Upper lobe of left lung (tissue), 6 donors: ENCODE measurements at regions not wholly inside any gene's neighbourhood (a gene's known extent, or its start where the extent isn't known, plus 50 kb on each side); places are given as distances from the start of the nearest gene placed in this dataset.

Experiments
- ATAC-seq, 2 donors: fragments of 200-7000 bp; cut with Tn5 transposase; one replicate each; pipeline ENCODE4 v1.9.1; 2022; ENCODE audit warnings: mild to moderate bottlenecking in 2 of 2, moderate library complexity in 2 of 2; ENCODE audit not compliant: low FRiP score in 2 of 2
- DNase-seq, 2 donors: peaks; one replicate each; pipeline ENCODE4 v3.0.0-alpha.2; 2019 to 2020
- H3K27ac ChIP-seq, 4 donors: fragments of 200-600 bp; sonication (generic); one replicate each; pipeline ENCODE4 v1.5.1; 2016 to 2019
- H3K27me3 ChIP-seq, 4 donors: fragments of 200-600 bp; sonication (generic); one replicate each; pipeline ENCODE4 v1.5.1; 2017 to 2019
- H3K36me3 ChIP-seq, 4 donors: fragments of 200-600 bp; sonication (generic); one replicate each; pipeline ENCODE4 v1.5.1; 2016 to 2019
- H3K4me1 ChIP-seq, 4 donors: fragments of 200-600 bp; sonication (generic); one replicate each; pipeline ENCODE4 v1.5.1; 2018 to 2019
- H3K4me3 ChIP-seq, 4 donors: fragments of 200-600 bp; sonication (generic); one replicate each; pipeline ENCODE4 v1.5.1; 2017 to 2019; ENCODE audit warnings: mild to moderate bottlenecking in 2 of 4, moderate library complexity in 1 of 4
- H3K9me3 ChIP-seq, 4 donors: fragments of 200-600 bp; sonication (generic); one replicate each; pipeline ENCODE4 v1.5.1; 2018 to 2019
- EP300 ChIP-seq, 4 donors: sonication (generic); formaldehyde crosslinking; IDR thresholded peaks; one replicate each; pipeline ENCODE4 v1.5.1; 2017; ENCODE audit warnings: antibody characterized with exemption in 4 of 4, control low read depth in 2 of 4
- POLR2A ChIP-seq, 4 donors: fragments of 450-650 bp; IDR thresholded peaks; one replicate each; pipeline ENCODE4 v1.5.1; 2016 to 2017; ENCODE audit warnings: antibody characterized with exemption in 4 of 4, mild to moderate bottlenecking in 2 of 4
- POLR2AphosphoS5 ChIP-seq, 2 donors: sonication (generic); formaldehyde crosslinking; IDR thresholded peaks; one replicate each; pipeline ENCODE4 v1.5.1; 2017; ENCODE audit warnings: antibody characterized with exemption in 2 of 2
- WGBS, 2 donors: methylation state at CpG; one replicate each; pipeline ENCODE4 v1.1.5; 2017 to 2018; 5-methylcytosine and 5-hydroxymethylcytosine counted together
- TF ChIP-seq, protein P1 (sequence below), 6 experiments: fragments of 450-650 bp in 4 of 6; fragments of 200-600 bp in 2 of 6; sonication (generic) in 2 of 6; IDR thresholded peaks; one replicate each; pipeline ENCODE4 v1.5.1; 2016 to 2019; ENCODE audit warnings: antibody characterized with exemption in 6 of 6
- donor health status: DM: no; HTN: no; CAD: no; lungs with moderate emphysema.
- donor health status: DM: no; HTN: yes; CAD: no; lungs with severe emphysema.

DNA sequence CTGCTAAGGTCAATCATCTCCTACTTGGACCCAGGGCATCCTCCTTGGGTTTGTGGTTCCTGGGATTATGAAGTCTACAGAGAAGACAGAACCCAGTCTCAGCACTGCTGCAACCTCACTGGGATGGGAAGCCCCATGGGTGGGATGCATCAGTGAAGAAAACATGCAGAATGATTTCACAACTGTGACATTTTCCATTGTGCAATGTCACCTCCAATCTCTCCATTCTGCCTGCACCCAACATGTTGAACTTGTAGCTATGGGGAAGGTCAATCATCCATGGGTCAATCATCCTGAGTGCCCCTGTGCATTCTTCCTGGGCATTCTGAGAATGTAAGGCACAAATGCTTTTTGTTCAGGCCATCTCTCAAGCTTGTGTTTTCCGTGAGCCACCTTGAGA lies 1004.4 kb upstream of the TMEM132C start:
- no peak overlapping the region for H3K4me3 ChIP-seq
- H3K36me3 ChIP-seq, result no peaks in the 10 kb centered on the region
- H3K4me1 ChIP-seq, result no peaks in the 10 kb centered on the region
- 73 to 100% methylated on average over 1 of the region's 1 CpG for WGBS, 2 donors
- no peak overlapping the region for H3K27ac ChIP-seq
- H3K9me3 ChIP-seq, result no peaks in the 10 kb centered on the region
- ATAC-seq, result no peak
- H3K27me3 ChIP-seq, result no peaks in the 10 kb centered on the region
- no peak for DNase-seq
- TF ChIP-seq, protein P1, sequence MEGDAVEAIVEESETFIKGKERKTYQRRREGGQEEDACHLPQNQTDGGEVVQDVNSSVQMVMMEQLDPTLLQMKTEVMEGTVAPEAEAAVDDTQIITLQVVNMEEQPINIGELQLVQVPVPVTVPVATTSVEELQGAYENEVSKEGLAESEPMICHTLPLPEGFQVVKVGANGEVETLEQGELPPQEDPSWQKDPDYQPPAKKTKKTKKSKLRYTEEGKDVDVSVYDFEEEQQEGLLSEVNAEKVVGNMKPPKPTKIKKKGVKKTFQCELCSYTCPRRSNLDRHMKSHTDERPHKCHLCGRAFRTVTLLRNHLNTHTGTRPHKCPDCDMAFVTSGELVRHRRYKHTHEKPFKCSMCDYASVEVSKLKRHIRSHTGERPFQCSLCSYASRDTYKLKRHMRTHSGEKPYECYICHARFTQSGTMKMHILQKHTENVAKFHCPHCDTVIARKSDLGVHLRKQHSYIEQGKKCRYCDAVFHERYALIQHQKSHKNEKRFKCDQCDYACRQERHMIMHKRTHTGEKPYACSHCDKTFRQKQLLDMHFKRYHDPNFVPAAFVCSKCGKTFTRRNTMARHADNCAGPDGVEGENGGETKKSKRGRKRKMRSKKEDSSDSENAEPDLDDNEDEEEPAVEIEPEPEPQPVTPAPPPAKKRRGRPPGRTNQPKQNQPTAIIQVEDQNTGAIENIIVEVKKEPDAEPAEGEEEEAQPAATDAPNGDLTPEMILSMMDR (IDR thresholded peaks at IDR 0.05), result no peak
- TF ChIP-seq POLR2AphosphoS5 (IDR thresholded peaks at IDR 0.05), result no peak
- TF ChIP-seq EP300 (IDR thresholded peaks at IDR 0.05), result no peak
- no peak for TF ChIP-seq POLR2A (IDR thresholded peaks at IDR 0.05)

DNA sequence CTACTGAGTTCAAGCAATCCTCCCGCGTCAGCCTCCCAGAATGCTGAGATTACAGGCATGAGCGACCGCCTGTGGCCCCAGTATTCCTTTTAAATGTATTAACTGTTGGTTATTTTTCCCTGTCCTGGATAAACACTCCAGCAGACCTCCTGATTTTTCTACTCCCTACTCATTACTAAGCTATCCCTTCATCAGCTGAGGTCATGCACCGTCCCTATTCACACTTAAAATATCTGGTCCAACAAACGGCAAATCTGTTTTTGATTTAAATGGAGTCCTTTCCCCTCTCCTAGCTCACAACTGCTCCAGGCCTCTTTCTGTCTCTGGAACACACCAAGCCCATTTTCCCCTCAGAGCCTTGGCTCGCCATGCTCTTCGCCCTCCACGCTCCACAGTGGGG lies 1003.3 kb upstream of the TMEM132C start:
- TF ChIP-seq, protein P1 (IDR thresholded peaks at IDR 0.05), result no peak
- no peak for TF ChIP-seq POLR2A (IDR thresholded peaks at IDR 0.05)
- no peak for TF ChIP-seq POLR2AphosphoS5 (IDR thresholded peaks at IDR 0.05)
- TF ChIP-seq EP300 (IDR thresholded peaks at IDR 0.05), result no peak
- H3K9me3 ChIP-seq, result no peaks in the 10 kb centered on the region
- peak in 1 of 2 donors; percentile 5 for DNase-seq
- H3K4me1 ChIP-seq, result no peaks in the 10 kb centered on the region
- no peaks in the 10 kb centered on the region for H3K27me3 ChIP-seq
- ATAC-seq, result peak in 1 of 2 donors; percentile 62
- no peaks in the 10 kb centered on the region for H3K36me3 ChIP-seq
- H3K4me3 ChIP-seq, result no peak overlapping the region
- WGBS, 2 donors, result 93 to 96% methylated on average over 9 of the region's 9 CpGs
- no peak overlapping the region for H3K27ac ChIP-seq

DNA sequence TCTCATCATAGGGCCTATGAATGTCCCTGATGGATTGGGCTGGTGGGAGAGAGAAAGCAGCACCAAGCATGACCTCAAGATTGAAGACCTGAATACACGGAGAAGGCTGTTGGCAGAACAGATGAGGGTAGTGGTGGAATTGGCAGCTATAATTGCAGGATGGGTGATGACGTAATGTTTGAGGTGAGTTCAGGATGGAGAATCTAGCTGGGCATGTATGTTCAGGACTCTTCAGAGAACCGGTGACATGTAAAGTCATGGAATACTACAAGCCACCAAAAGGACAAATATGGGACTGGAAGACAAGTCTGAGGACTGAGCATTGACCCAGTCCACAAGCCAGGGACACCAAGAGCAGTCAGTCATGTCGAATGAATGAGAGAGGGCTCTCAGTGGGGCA lies 999.8 kb upstream of the TMEM132C start:
- no peaks in the 10 kb centered on the region for H3K27me3 ChIP-seq
- WGBS, 2 donors, result 73 to 87% methylated on average over 4 of the region's 4 CpGs
- no peak overlapping the region for H3K27ac ChIP-seq
- ATAC-seq (no peak), DNase-seq (no peak)
- TF ChIP-seq POLR2AphosphoS5 (IDR thresholded peaks at IDR 0.05) (no peak), EP300 (IDR thresholded peaks at IDR 0.05) (no peak)
- TF ChIP-seq, protein P1 (IDR thresholded peaks at IDR 0.05), result no peak
- H3K4me1 ChIP-seq, result no peaks in the 10 kb centered on the region
- no peaks in the 10 kb centered on the region for H3K36me3 ChIP-seq
- H3K4me3 ChIP-seq, result no peak overlapping the region
- H3K9me3 ChIP-seq, result no peaks in the 10 kb centered on the region

DNA sequence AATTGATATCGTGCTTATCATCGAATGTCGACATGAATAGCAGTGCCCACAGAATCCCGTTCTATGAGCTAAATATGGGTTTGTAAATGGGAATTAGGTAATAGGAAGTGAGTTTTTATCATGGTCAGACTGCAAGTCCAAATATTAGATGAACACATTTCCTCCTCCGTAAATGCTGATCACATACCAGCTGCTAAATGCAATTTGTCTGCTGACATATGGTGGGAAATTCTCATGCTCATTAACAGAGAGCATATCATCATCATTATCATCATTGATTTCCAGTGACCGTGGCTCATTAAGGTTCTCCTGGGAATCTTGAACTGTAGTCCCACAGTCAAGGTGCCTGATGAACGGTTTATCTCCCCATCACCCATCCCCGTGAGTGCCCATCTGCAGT lies 998.8 kb upstream of the TMEM132C start:
- H3K36me3 ChIP-seq, result no peaks in the 10 kb centered on the region
- H3K4me1 ChIP-seq, result no peaks in the 10 kb centered on the region
- DNase-seq (no peak), ATAC-seq (no peak)
- TF ChIP-seq, protein P1 (IDR thresholded peaks at IDR 0.05), result no peak
- TF ChIP-seq POLR2AphosphoS5 (IDR thresholded peaks at IDR 0.05) (no peak), POLR2A (IDR thresholded peaks at IDR 0.05) (no peak), EP300 (IDR thresholded peaks at IDR 0.05) (no peak)
- H3K4me3 ChIP-seq, result no peak overlapping the region
- H3K27ac ChIP-seq, result no peak overlapping the region
- WGBS, 2 donors, result 66 to 73% methylated on average over 8 of the region's 8 CpGs
- no peaks in the 10 kb centered on the region for H3K27me3 ChIP-seq
- no peaks in the 10 kb centered on the region for H3K9me3 ChIP-seq

DNA sequence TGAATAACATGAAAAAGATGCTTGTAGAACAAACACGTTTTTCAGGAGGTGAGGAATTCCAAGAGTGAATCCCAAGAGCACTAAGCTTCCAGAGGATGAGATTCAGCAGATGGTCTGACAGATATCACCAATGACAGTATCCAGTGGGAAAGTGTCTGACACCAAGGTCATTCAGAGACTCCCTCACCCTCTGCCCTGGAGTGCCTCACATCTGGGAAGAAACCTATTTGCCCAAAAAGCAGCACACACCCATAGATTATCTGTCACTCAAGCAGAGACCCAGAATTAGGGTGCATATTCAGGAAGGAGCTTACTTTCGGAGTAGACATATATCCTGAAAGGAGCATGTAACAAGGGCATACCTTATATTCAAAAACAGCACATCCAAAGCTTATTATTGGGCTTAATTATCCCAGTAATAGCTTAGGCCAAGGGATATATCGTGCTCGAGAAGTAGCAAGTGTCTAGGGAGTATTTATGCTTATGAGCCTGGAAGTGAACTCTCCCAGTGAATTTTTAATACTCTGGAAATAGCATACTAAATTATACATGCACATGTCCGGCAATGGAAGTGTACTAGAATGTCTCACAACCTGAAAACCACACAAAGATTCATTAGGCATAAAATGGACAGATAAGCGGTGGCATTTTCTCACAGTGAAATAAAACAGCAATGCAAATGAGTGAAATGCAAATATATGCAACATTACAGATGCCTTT lies 998.1 kb upstream of the TMEM132C start:
- DNase-seq (no peak), ATAC-seq (no peak)
- Histone ChIP-seq H3K4me1 (no peaks in the 10 kb centered on the region), H3K36me3 (no peaks in the 10 kb centered on the region), H3K27ac (no peak overlapping the region), H3K27me3 (no peaks in the 10 kb centered on the region), H3K4me3 (no peak overlapping the region), H3K9me3 (no peaks in the 10 kb centered on the region)
- 77 to 78% methylated on average over 6 of the region's 6 CpGs for WGBS, 2 donors
- no peak for TF ChIP-seq POLR2A (IDR thresholded peaks at IDR 0.05)
